GM10266 (cell line): ENCODE measurements at regions not wholly inside any gene's neighbourhood (a gene's known extent, or its start where the extent isn't known, plus 50 kb on each side); places are given as distances from the start of the nearest gene placed in this dataset.

Source experiments
- DNase-seq: peaks from one replicate; pipeline ENCODE4 v3.0.0; 2012; ENCODE audit errors: extremely low spot score
- TF ChIP-seq, protein P1 (sequence below): IDR thresholded peaks from 2 replicates; pipeline ENCODE4 v1.5.1; 2012; ENCODE audit warnings: mild to moderate bottlenecking, low read depth; ENCODE audit not compliant: control insufficient read depth, insufficient read depth; ENCODE audit errors: missing control alignments

DNA sequence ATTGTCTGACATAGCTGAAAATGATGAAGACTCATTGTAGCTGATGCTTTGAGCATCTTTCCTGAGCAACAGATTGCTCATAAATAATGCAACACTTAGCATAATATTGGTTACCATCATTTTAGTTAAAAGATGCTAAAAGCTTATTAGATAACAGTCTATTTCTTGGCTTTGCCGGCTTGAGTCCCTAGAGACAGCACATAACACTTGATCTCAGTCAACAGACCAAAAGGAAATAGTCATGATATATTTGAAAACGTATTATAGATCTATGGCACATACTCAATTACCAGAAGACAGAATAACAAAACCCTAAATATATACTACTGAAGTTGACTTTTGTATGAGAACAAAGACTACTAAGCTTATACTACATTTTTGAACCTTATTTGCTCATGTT is 846.7 kb upstream of the EPHA5 start:
- TF ChIP-seq, protein P1, sequence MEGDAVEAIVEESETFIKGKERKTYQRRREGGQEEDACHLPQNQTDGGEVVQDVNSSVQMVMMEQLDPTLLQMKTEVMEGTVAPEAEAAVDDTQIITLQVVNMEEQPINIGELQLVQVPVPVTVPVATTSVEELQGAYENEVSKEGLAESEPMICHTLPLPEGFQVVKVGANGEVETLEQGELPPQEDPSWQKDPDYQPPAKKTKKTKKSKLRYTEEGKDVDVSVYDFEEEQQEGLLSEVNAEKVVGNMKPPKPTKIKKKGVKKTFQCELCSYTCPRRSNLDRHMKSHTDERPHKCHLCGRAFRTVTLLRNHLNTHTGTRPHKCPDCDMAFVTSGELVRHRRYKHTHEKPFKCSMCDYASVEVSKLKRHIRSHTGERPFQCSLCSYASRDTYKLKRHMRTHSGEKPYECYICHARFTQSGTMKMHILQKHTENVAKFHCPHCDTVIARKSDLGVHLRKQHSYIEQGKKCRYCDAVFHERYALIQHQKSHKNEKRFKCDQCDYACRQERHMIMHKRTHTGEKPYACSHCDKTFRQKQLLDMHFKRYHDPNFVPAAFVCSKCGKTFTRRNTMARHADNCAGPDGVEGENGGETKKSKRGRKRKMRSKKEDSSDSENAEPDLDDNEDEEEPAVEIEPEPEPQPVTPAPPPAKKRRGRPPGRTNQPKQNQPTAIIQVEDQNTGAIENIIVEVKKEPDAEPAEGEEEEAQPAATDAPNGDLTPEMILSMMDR, result no peak
- DNase-seq, result no peak

DNA sequence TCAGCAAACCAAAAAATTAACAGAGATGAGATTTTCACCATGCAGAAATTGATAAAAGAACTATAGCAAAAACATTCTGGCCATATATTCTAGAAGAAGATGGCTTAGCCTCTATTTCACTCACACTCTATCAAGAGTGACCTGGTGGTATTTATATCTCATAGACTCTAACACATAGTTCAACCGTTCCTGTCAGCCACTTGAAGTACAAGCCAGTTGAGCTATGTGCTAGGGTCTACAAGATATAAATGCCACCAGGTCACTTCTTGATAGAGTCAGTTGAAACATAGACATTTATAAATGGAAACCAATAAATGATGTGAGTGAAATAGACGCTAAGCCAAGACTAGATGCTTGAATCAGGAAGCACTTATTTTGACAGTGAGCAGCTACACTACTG is 836.7 kb upstream of the EPHA5 start:
- no peak for DNase-seq
- TF ChIP-seq, protein P1, result no peak

DNA sequence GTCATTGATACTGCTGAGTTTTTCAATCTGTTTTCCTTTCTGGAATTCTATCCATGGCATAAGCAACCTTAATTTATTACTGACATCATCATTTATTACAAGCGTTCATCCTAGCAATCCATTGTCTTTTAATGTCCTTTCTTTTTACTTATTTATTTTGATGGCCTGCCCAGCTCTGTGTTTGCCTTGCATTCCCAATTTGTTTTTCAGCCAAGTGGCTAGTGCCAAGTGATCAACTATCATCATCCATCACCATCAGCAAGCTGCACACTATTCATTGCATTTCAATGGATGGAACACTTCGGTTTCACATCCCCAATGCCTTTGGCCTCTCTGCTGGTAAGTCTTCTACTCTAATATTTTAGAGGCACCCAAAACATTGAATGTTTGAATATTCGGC is 831.7 kb upstream of the EPHA5 start:
- no peak for DNase-seq
- TF ChIP-seq, protein P1, result no peak

DNA sequence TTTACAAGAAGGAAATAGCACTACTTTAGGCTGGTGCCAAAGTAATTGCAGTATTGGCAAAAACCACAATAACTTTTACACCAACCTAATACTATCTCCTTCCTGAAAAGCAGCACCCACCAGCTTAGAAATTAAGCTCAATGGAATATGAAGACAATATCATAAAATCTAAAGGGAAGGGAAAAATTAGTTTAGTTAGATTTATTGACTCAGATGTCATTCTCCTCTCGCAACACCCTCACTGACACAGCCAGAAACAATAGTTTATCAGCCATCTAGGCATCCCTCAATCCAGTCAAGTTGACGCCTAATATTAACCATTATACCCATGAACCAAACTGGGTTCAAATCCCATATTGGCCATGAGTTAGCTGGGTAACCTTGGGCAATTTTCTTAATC is 820.4 kb upstream of the EPHA5 start:
- TF ChIP-seq, protein P1, result no peak

DNA sequence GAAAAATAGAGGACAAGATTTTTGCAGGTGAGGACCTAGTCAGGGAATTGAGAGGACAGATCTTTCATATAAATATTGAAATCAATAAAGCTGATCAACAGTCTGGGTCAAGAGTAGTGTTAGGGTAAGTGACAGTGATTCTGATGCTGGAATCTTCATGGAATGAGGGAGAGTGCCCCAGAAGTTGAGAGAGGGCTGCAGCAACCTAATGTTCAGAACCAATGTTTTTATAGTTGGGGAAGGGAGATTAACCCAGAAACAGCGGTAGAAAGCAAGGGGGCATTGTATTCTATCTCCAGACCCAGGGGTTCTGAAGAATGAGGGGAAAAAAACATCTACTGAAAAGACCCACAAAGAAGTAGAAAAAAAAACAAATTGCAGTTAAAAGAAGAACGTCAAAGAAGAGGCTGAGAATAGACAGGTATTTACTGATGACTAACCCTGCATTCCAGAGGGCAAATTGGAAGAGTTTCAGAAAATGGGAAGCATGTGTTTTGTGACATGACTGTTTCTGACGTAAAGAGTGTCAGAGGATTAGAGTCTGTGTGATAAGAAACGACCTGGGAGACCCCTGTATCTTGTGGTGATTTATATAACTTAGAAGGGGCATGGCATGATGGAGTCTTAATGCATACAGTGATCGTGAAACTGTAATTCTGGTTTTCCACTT is 819.6 kb upstream of the EPHA5 start:
- TF ChIP-seq, protein P1, result no peak
- DNase-seq, result no peak

More for the DNA sequence above, 820.4 kb upstream of the EPHA5 start:
- DNase-seq, result no peak

DNA sequence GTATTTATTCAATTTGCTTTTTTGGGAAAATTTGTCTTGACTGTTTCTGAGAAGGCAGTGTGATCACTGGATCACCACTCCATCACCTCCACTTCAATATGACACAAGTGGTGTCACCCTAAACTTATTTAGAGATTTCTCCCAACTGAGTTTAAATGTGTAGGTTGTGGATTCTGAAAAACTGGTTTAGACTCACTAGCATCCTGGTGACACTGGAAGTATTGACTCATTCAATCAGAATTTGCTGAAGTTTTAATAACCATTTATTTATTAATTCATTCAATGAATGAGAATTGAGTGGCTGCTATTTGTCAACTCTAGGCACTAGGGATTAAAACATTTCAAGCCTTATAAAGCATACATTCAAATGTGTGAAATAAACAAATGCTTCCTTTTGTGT is 819.1 kb upstream of the EPHA5 start:
- DNase-seq, result no peak
- TF ChIP-seq, protein P1, result no peak

DNA sequence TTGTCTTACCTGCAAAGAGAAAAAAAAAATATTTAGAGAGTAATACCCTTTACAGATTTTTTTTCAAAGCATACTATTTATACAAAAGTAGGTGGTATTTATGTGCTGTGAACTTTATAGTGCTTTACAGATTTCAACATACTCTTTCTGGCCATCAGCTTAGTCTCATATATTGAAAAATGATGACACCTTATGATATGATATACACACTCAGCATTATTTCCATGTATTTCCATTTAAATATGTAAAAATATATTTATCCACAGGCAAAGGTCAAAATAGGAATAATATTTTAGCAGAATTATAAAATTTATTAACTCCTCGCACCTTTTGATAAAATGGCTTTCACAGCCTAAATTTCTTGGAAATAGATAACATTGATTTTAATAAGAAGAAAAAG is 815.8 kb upstream of the EPHA5 start:
- TF ChIP-seq, protein P1, result no peak

More for the DNA sequence above, 815.8 kb upstream of the EPHA5 start:
- DNase-seq, result no peak
